MM.1S (cell line): ENCODE measurements at regions not wholly inside any gene's neighbourhood (a gene's known extent, or its start where the extent isn't known, plus 50 kb on each side); places are given as distances from the start of the nearest gene placed in this dataset.

Experiments
- DNase-seq: peaks from one replicate; pipeline ENCODE4 v3.0.0-alpha.2; 2015
- H2AFZ ChIP-seq: fragments of 300-600 bp; sonication (generic); 2 replicates; pipeline ENCODE4 v1.6.0; 2016; ENCODE audit warnings: antibody characterized with exemption, low read length
- H3F3A ChIP-seq: fragments of 300-600 bp; sonication (generic); 2 replicates; pipeline ENCODE4 v1.6.1; 2016; ENCODE audit warnings: mild to moderate bottlenecking, antibody characterized with exemption, low read length, moderate library complexity, mixed read lengths; ENCODE audit not compliant: insufficient read depth
- H3K27ac ChIP-seq: fragments of 300-600 bp; sonication (generic); 2 replicates; pipeline ENCODE4 v1.5.1; 2016; ENCODE audit warnings: mild to moderate bottlenecking, low read length
- H3K27me3 ChIP-seq: fragments of 300-600 bp; sonication (generic); replicated peaks from 2 replicates; pipeline ENCODE4 v1.6.0; 2016; ENCODE audit warnings: low read length; ENCODE audit not compliant: insufficient read depth
- H3K36me3 ChIP-seq: fragments of 300-600 bp; sonication (generic); replicated peaks from 2 replicates; pipeline ENCODE4 v1.6.1; 2016; ENCODE audit warnings: mild to moderate bottlenecking, low read length, mixed read lengths; ENCODE audit not compliant: insufficient read depth
- H3K4me1 ChIP-seq: fragments of 300-600 bp; sonication (generic); 2 replicates; pipeline ENCODE4 v1.6.1; 2016; ENCODE audit warnings: low read length, mixed read lengths
- H3K4me2 ChIP-seq: fragments of 300-600 bp; sonication (generic); 2 replicates; pipeline ENCODE4 v1.6.0; 2016; ENCODE audit warnings: low read depth, low read length
- H3K4me3 ChIP-seq: fragments of 300-600 bp; sonication (generic); 2 replicates; pipeline ENCODE4 v1.5.1; 2016; ENCODE audit warnings: low read length, mixed read lengths
- H3K79me2 ChIP-seq: fragments of 300-600 bp; sonication (generic); 2 replicates; pipeline ENCODE4 v1.6.1; 2016; ENCODE audit warnings: mixed run types, low read length, mixed read lengths
- H3K9ac ChIP-seq: fragments of 300-600 bp; sonication (generic); 2 replicates; pipeline ENCODE4 v1.6.1; 2016; ENCODE audit warnings: low read length, mixed read lengths
- H3K9me2 ChIP-seq: fragments of 300-600 bp; sonication (generic); replicated peaks from 2 replicates; pipeline ENCODE4 v1.6.1; 2016; ENCODE audit warnings: mild to moderate bottlenecking, low read length, mixed read lengths; ENCODE audit not compliant: insufficient read depth
- H3K9me3 ChIP-seq: fragments of 300-600 bp; sonication (generic); replicated peaks from 2 replicates; pipeline ENCODE4 v1.6.1; 2016; ENCODE audit warnings: mild to moderate bottlenecking, low read length, mixed read lengths; ENCODE audit not compliant: insufficient read depth
- H4K20me1 ChIP-seq: fragments of 300-600 bp; sonication (generic); 2 replicates; pipeline ENCODE4 v1.6.1; 2016; ENCODE audit warnings: mild to moderate bottlenecking, low read length, moderate library complexity, mixed read lengths; ENCODE audit not compliant: insufficient read depth
- EZH2 ChIP-seq: fragments of 300-600 bp; sonication (generic); optimal IDR thresholded peaks from 2 replicates; pipeline ENCODE3; 2017; ENCODE audit warnings: low read depth, mild to moderate bottlenecking, antibody characterized with exemption, low read length, mixed read lengths
- EZH2phosphoT487 ChIP-seq: fragments of 300-600 bp; sonication (generic); IDR thresholded peaks from 2 replicates; pipeline ENCODE4 v1.6.1; 2018; ENCODE audit warnings: antibody characterized with exemption, low read length
- TF ChIP-seq, protein P1 (sequence below): fragments of 300-600 bp; sonication (generic); IDR thresholded peaks from 2 replicates; pipeline ENCODE4 v1.5.1; 2016; ENCODE audit warnings: antibody characterized with exemption, low read length, mixed read lengths

DNA sequence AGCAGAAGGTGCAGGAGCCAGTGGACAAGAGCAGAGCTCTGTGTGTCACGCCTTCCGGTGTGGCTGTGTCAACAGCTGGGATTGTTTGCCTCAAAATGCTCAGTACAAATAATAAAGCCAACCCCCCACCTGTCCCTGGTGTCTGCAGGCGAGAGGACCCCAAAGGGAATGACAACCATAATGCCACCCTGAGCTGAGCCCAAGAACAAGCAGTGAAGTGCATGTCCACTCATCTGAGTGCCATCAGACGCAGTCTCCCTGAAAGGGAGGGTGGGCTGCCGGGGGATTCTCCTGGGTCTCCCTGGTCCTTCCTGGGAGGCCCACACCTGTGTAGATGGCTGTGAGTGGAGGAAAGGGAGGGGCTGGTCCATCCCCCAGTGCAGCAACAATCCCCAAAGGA is 328.8 kb upstream of the IRX1 start:
- DNase-seq = no peak
- Histone ChIP-seq H3K36me3 (no peaks in the 10 kb centered on the region), H3K4me1 (no peaks in the 10 kb centered on the region), H3K79me2 (no peaks in the 10 kb centered on the region), H3F3A (no peaks in the 10 kb centered on the region), H3K27me3 (no peaks in the 10 kb centered on the region), H4K20me1 (no peaks in the 10 kb centered on the region), H3K9me3 (no peaks in the 10 kb centered on the region), H3K4me2 (no peak overlapping the region), H3K9ac (no peak overlapping the region), H2AFZ (no peak overlapping the region), H3K27ac (no peak overlapping the region), H3K9me2 (no peaks in the 10 kb centered on the region), H3K4me3 (no peak overlapping the region)
- TF ChIP-seq EZH2phosphoT487 (no peak), EZH2 (no peak)
- TF ChIP-seq, protein P1, sequence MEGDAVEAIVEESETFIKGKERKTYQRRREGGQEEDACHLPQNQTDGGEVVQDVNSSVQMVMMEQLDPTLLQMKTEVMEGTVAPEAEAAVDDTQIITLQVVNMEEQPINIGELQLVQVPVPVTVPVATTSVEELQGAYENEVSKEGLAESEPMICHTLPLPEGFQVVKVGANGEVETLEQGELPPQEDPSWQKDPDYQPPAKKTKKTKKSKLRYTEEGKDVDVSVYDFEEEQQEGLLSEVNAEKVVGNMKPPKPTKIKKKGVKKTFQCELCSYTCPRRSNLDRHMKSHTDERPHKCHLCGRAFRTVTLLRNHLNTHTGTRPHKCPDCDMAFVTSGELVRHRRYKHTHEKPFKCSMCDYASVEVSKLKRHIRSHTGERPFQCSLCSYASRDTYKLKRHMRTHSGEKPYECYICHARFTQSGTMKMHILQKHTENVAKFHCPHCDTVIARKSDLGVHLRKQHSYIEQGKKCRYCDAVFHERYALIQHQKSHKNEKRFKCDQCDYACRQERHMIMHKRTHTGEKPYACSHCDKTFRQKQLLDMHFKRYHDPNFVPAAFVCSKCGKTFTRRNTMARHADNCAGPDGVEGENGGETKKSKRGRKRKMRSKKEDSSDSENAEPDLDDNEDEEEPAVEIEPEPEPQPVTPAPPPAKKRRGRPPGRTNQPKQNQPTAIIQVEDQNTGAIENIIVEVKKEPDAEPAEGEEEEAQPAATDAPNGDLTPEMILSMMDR = no peak

DNA sequence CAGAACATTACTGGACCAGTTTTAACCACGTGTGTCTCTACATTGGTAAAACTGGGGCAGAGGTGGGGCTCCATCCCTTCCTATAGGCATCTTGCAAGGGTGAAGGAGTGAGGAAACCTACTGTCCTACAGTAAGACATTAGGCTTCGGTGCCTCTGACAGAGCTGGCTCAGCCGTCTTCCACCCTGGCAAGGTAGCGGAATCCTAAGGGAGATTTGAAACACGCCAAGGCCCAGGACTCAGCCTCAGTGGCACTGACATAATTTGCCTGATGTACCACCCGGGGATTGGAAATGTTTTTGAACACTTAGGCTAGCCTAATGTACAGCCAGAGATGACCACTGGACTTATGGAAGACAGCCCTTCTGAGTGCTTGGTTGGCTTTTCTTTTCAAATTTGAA is 329.7 kb upstream of the IRX1 start:
- H3K9me2 ChIP-seq = no peaks in the 10 kb centered on the region
- no peak overlapping the region for H3K4me2 ChIP-seq
- H3K9ac ChIP-seq = no peak overlapping the region
- no peaks in the 10 kb centered on the region for H3K4me1 ChIP-seq
- no peak for DNase-seq
- no peaks in the 10 kb centered on the region for H4K20me1 ChIP-seq
- no peaks in the 10 kb centered on the region for H3K79me2 ChIP-seq
- TF ChIP-seq, protein P1 = no peak
- TF ChIP-seq EZH2phosphoT487 (no peak), EZH2 (no peak)
- H3K9me3 ChIP-seq = no peaks in the 10 kb centered on the region
- H3K27ac ChIP-seq = no peak overlapping the region
- no peaks in the 10 kb centered on the region for H3K27me3 ChIP-seq
- H2AFZ ChIP-seq = no peak overlapping the region
- no peak overlapping the region for H3K4me3 ChIP-seq
- no peaks in the 10 kb centered on the region for H3K36me3 ChIP-seq
- no peaks in the 10 kb centered on the region for H3F3A ChIP-seq

- no peaks in the 10 kb centered on the region for H3K79me2 ChIP-seq
- H3K27me3 ChIP-seq = no peaks in the 10 kb centered on the region
- H3K36me3 ChIP-seq = no peaks in the 10 kb centered on the region
- H2AFZ ChIP-seq = no peak overlapping the region
- TF ChIP-seq EZH2phosphoT487 (no peak), EZH2 (no peak)
- TF ChIP-seq, protein P1 = no peak
- H3K9me2 ChIP-seq = no peaks in the 10 kb centered on the region
- H4K20me1 ChIP-seq = no peaks in the 10 kb centered on the region
- no peaks in the 10 kb centered on the region for H3F3A ChIP-seq
- DNase-seq = no peak
- H3K4me1 ChIP-seq = no peaks in the 10 kb centered on the region
- H3K27ac ChIP-seq = no peak overlapping the region
- H3K9me3 ChIP-seq = no peaks in the 10 kb centered on the region
- H3K4me2 ChIP-seq = no peak overlapping the region
- H3K4me3 ChIP-seq = no peak overlapping the region
- H3K9ac ChIP-seq = no peak overlapping the region
Observed at GRCh38 chr5:3265131-3265885, 330.3 kb upstream of the IRX1 start.
